ENCODE measurements at regions not wholly inside any gene's neighbourhood (a gene's known extent, or its start where the extent isn't known, plus 50 kb on each side); places are given as distances from the start of the nearest gene placed in this dataset.

GRCh38 chr5:125228363-125229070 lies 482.1 kb upstream of the ZNF608 start:
- H3K4me3 ChIP-seq (ENCODE audit: low read depth, low read length) = no peak overlapping the region
- DNase-seq (ENCODE audit: low read depth) = no peak
- no peak for TF ChIP-seq CTCF (IDR thresholded peaks at IDR 0.05; ENCODE audit: control insufficient read depth, extremely low read depth, insufficient read depth)

GRCh38 chr5:125229556-125229955 lies 483.1 kb upstream of the ZNF608 start:
- no peak for TF ChIP-seq CTCF (IDR thresholded peaks at IDR 0.05; ENCODE audit: control insufficient read depth, extremely low read depth, insufficient read depth)
- DNase-seq (ENCODE audit: low read depth) = no peak
- H3K4me3 ChIP-seq (ENCODE audit: low read depth, low read length) = no peak overlapping the region

- H3K4me3 ChIP-seq (ENCODE audit: low read depth, low read length) = no peak overlapping the region
- no peak for DNase-seq (ENCODE audit: low read depth)
- no peak for TF ChIP-seq CTCF (IDR thresholded peaks at IDR 0.05; ENCODE audit: control insufficient read depth, extremely low read depth, insufficient read depth)
Observed at GRCh38 chr5:125232779-125233230, 486.4 kb upstream of the ZNF608 start.

GRCh38 chr5:125233944-125234343 lies 487.5 kb upstream of the ZNF608 start:
- DNase-seq (ENCODE audit: low read depth) = no peak
- no peak for TF ChIP-seq CTCF (IDR thresholded peaks at IDR 0.05; ENCODE audit: control insufficient read depth, extremely low read depth, insufficient read depth)
- no peak overlapping the region for H3K4me3 ChIP-seq (ENCODE audit: low read depth, low read length)

GRCh38 chr5:125236007-125236406 lies 489.6 kb upstream of the ZNF608 start:
- TF ChIP-seq CTCF (IDR thresholded peaks at IDR 0.05; ENCODE audit: control insufficient read depth, extremely low read depth, insufficient read depth) = no peak
- no peak for DNase-seq (ENCODE audit: low read depth)
- no peak overlapping the region for H3K4me3 ChIP-seq (ENCODE audit: low read depth, low read length)

GRCh38 chr5:125236981-125237380 lies 490.5 kb upstream of the ZNF608 start:
- no peak for DNase-seq (ENCODE audit: low read depth)
- no peak overlapping the region for H3K4me3 ChIP-seq (ENCODE audit: low read depth, low read length)
- no peak for TF ChIP-seq CTCF (IDR thresholded peaks at IDR 0.05; ENCODE audit: control insufficient read depth, extremely low read depth, insufficient read depth)

- no peak for DNase-seq (ENCODE audit: low read depth)
- H3K4me3 ChIP-seq (ENCODE audit: low read depth, low read length) = no peak overlapping the region
- TF ChIP-seq CTCF (IDR thresholded peaks at IDR 0.05; ENCODE audit: control insufficient read depth, extremely low read depth, insufficient read depth) = no peak
Observed at GRCh38 chr5:125244531-125244930, 498.1 kb upstream of the ZNF608 start.

Data from LNCaP clone FGC (cell line).